Femur (tissue), 1 donor: ENCODE measurements at regions not wholly inside any gene's neighbourhood (a gene's known extent, or its start where the extent isn't known, plus 50 kb on each side); places are given as distances from the start of the nearest gene placed in this dataset.

Experiments used
- DNase-seq: peaks from one replicate; pipeline ENCODE4 v3.0.0-alpha.2; 2017

- no peak for DNase-seq
These were observed 64.9 kb upstream of the POLG start for GRCh38 chr15:89399238-89400115.

GRCh38 chr15:89398896-89399237 lies 64.2 kb upstream of the POLG start:
- DNase-seq = no peak

DNA sequence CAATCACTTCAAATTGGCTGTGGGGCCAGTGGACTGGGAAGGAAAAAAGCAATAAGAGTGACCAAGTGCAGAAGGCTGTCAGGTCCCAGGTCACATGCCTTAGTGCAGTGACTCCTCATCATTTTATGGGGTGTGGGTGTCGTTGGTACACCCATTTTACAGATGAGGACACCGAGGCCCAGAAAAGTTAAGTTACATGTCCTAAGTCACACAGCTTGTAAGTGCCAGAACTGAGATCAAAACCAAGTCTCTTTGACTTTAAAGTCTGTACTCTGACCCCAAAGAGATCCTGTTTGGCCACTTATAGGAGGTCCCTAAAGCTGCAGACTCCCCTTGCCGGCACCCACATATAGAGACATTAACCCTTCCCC lies 63.0 kb upstream of the POLG start:
- DNase-seq = no peak

- no peak for DNase-seq
These were observed 62.4 kb upstream of the POLG start for GRCh38 chr15:89396723-89397652.

DNA sequence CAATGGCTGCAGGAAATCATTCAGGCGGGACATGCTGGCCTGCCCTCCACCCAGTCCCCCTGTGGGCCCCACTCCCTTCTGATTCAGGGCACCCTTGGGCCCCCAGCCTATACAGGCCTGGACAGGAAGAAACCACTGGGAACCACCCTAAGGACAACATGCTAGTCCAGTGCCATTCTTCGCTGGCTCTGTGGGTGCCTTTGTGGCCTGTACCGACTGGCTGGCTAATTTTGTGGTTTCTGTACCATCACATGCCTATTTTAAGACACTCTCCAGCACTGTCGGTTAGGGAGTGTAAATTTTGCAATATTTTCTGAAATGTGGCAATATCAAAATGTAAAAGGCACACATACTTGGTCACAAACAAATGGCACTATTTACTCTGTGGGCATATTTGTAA lies 61.4 kb upstream of the POLG start:
- DNase-seq = no peak

DNA sequence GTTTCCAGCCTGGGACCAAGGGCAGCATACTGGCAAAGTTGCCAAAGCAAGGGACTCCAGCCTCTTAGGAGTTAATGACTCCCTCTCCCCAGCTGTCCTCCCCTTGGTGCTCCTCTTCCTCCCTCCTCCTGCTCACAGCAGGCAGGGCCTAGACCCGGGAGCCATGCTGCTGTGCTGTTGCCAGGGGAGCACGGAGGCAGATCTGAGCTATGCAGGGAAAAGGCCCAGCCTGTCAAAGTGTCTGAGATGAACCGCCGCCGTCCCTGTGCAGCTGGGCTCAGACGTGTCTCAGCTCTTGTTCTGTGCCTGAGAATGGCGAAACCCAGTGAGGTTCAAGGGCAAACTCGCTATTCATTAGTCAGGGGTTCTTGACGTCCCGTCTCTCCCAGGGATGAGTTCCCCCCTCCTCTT lies 60.8 kb upstream of the POLG start:
- no peak for DNase-seq

DNA sequence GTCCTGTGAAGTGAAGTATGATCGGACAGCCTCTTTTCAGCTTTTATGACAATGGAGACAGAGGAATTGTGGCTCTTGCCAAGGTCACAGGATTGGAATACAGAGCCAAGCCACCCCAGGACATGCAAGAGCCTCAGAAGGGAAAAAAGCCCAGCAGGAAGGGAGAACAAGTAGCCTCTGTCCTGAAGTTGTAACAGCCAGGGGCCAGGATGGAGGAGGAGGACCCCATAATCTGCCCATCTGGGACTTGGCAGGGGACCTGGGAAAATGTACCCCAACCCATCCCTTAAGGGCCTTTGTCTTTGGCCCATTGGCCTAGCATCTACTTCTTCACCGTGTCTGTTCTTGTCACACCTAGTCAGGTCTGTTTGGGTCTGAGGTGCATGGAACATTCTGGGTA lies 60.4 kb upstream of the POLG start:
- no peak for DNase-seq

DNA sequence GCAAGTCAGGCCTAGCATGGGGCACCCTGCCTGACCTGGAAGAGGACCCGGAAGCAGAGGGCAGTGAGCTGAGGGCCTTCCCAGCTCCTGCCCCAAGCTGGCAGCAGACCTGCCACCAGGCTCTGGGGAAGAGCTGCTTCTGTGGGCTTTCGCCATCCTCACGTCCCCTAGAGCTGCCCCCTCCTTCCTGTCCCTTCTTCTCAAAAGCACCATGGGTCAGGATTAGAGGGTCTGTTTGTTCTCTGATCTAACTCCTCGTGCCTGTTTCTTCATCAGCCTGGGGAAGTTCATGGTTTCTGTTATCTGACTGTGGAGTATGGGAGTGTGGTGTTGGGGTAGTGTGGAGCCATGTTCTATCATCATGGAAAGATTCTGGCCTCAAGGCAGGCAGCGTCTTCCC lies 58.4 kb upstream of the POLG start:
- no peak for DNase-seq

- DNase-seq = no peak
These were observed 57.1 kb upstream of the POLG start for GRCh38 chr15:89391685-89392257.

- DNase-seq = no peak
These were observed 55.4 kb upstream of the POLG start for GRCh38 chr15:89389841-89390603.

DNA sequence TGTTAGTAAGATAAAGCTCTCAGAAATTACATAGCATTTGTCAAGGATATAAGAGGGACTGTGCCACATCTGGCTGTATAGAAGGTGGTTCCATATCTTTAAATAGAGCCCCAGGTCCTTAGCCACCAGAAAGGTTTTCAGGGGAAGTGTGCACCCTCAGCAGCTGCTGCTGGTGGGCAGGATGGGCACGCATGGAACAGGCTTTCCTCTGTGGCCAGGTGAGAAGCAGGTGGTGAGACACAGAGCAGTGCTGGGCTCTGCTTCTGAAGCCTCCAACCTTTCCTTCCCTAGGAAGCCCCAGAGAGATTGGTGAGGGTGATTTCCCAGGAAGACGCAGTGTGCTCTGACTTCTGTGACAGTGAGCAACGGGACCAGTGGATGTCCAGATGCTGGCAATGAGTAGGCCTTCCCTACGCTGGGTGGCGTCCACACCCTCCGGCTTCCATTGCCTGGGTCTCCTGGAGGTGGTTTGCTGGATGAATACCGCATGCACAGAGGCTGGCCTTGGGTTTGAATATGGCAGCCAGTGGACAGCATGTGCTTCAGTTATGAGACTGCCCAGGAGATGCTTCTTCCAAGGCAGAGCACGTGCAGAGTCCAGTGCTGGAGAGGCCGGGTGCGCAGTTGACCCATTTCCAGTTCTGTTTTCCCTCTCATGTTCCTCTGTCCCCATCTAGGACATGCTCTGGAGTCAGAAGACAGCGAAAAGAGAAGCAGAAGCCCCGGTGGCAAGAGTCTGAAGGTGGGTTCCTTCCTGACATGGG lies 52.7 kb upstream of the POLG start:
- DNase-seq = no peak

GRCh38 chr15:89385596-89386331 lies 51.1 kb upstream of the POLG start:
- DNase-seq = peak; percentile 77
